ENCODE measurements at regions not wholly inside any gene's neighbourhood (a gene's known extent, or its start where the extent isn't known, plus 50 kb on each side); places are given as distances from the start of the nearest gene placed in this dataset.

DNA sequence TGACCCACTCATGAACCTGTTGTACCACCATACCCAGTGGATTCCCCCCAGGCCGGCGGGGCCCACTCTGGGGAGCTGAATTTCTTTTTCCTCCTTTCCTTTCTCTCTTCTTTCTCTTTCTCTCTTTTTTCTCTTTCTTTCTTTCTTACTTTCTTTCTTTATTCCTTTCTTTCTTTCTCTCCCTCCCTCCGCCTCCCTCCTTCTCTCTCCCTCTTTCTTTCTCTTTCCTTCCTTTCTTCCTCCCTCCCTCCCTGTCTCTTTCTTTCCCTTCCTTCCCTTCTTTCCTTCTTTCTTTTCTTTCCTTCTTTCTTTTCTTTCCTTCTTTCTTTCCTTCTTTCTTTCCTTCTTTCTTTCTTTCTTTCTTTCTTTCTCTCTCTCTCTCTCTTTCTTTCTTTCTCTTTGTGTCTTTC, 327.7 kb downstream of the ZNF536 start:
- no peaks in the 10 kb centered on the region for H3K36me3 Mint-ChIP-seq (ENCODE audit: low read depth)
- Histone ChIP-seq H3K4me3 (no peak overlapping the region), H4K20me1 (replicated peaks; ENCODE audit: insufficient read depth) (no peaks in the 10 kb centered on the region), H3K27me3 (ENCODE audit: insufficient read depth) (no peaks in the 10 kb centered on the region), H3K79me2 (replicated peaks; ENCODE audit: insufficient read depth) (no peaks in the 10 kb centered on the region), H3K9me2 (ENCODE audit: insufficient read depth) (no peaks in the 10 kb centered on the region), H2AFZ (no peak overlapping the region), H3K27ac (ENCODE audit: low read depth) (no peak overlapping the region), H3F3A (replicated peaks; ENCODE audit: low read depth) (no peaks in the 10 kb centered on the region), H3K4me2 (no peak overlapping the region), H3K4me1 (ENCODE audit: insufficient read depth) (peaks cover 4% of the 10 kb centered on the region), H3K36me3 (ENCODE audit: insufficient read depth) (0 out of 2 replicates have a peak, but pooled peaks cover 2% of the 10 kb centered on the region)
- no peak overlapping the region for H3K27ac Mint-ChIP-seq
- peaks cover 7% of the 10 kb centered on the region for H3K27me3 Mint-ChIP-seq (ENCODE audit: insufficient read depth, low read depth, poor library complexity)
- no peak overlapping the region for H3K4me3 Mint-ChIP-seq
- no peak for ATAC-seq
- peaks cover 9% of the 10 kb centered on the region for H3K4me1 Mint-ChIP-seq
- TF ChIP-seq POLR2AphosphoS5 (IDR thresholded peaks at IDR 0.05; ENCODE audit: low read depth) (no peak), JUNB (IDR thresholded peaks at IDR 0.05; ENCODE audit: unreplicated experiment) (no peak), STAT1 (IDR thresholded peaks at IDR 0.05; ENCODE audit: unreplicated experiment) (no peak), EZH2 (IDR thresholded peaks at IDR 0.05; ENCODE audit: low read depth, unreplicated experiment) (no peak), EZH2phosphoT487 (IDR thresholded peaks at IDR 0.05; ENCODE audit: unreplicated experiment) (no peak), CREB1 (CRISPR knock-in tag; IDR thresholded peaks at IDR 0.05; ENCODE audit: low read depth) (no peak), ZNF114 (CRISPR knock-in tag; IDR thresholded peaks at IDR 0.05) (no peak), NANOG (IDR thresholded peaks at IDR 0.05; ENCODE audit: borderline replicate concordance) (no peak)
- TF ChIP-seq, protein P1, sequence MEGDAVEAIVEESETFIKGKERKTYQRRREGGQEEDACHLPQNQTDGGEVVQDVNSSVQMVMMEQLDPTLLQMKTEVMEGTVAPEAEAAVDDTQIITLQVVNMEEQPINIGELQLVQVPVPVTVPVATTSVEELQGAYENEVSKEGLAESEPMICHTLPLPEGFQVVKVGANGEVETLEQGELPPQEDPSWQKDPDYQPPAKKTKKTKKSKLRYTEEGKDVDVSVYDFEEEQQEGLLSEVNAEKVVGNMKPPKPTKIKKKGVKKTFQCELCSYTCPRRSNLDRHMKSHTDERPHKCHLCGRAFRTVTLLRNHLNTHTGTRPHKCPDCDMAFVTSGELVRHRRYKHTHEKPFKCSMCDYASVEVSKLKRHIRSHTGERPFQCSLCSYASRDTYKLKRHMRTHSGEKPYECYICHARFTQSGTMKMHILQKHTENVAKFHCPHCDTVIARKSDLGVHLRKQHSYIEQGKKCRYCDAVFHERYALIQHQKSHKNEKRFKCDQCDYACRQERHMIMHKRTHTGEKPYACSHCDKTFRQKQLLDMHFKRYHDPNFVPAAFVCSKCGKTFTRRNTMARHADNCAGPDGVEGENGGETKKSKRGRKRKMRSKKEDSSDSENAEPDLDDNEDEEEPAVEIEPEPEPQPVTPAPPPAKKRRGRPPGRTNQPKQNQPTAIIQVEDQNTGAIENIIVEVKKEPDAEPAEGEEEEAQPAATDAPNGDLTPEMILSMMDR (conservative IDR thresholded peaks at IDR 0.05; ENCODE audit: low read depth in 2 of 2): no peak
- TF ChIP-seq, protein P2, sequence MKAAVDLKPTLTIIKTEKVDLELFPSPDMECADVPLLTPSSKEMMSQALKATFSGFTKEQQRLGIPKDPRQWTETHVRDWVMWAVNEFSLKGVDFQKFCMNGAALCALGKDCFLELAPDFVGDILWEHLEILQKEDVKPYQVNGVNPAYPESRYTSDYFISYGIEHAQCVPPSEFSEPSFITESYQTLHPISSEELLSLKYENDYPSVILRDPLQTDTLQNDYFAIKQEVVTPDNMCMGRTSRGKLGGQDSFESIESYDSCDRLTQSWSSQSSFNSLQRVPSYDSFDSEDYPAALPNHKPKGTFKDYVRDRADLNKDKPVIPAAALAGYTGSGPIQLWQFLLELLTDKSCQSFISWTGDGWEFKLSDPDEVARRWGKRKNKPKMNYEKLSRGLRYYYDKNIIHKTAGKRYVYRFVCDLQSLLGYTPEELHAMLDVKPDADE (IDR thresholded peaks at IDR 0.05): no peak
- TF ChIP-seq, protein P3, sequence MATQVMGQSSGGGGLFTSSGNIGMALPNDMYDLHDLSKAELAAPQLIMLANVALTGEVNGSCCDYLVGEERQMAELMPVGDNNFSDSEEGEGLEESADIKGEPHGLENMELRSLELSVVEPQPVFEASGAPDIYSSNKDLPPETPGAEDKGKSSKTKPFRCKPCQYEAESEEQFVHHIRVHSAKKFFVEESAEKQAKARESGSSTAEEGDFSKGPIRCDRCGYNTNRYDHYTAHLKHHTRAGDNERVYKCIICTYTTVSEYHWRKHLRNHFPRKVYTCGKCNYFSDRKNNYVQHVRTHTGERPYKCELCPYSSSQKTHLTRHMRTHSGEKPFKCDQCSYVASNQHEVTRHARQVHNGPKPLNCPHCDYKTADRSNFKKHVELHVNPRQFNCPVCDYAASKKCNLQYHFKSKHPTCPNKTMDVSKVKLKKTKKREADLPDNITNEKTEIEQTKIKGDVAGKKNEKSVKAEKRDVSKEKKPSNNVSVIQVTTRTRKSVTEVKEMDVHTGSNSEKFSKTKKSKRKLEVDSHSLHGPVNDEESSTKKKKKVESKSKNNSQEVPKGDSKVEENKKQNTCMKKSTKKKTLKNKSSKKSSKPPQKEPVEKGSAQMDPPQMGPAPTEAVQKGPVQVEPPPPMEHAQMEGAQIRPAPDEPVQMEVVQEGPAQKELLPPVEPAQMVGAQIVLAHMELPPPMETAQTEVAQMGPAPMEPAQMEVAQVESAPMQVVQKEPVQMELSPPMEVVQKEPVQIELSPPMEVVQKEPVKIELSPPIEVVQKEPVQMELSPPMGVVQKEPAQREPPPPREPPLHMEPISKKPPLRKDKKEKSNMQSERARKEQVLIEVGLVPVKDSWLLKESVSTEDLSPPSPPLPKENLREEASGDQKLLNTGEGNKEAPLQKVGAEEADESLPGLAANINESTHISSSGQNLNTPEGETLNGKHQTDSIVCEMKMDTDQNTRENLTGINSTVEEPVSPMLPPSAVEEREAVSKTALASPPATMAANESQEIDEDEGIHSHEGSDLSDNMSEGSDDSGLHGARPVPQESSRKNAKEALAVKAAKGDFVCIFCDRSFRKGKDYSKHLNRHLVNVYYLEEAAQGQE (IDR thresholded peaks at IDR 0.05; ENCODE audit: unreplicated experiment): no peak
- no peak for DNase-seq (ENCODE audit: low spot score)
- H3K9me3 Mint-ChIP-seq: no peaks in the 10 kb centered on the region
